ENCODE measurements at regions not wholly inside any gene's neighbourhood (a gene's known extent, or its start where the extent isn't known, plus 50 kb on each side); places are given as distances from the start of the nearest gene placed in this dataset.

DNA sequence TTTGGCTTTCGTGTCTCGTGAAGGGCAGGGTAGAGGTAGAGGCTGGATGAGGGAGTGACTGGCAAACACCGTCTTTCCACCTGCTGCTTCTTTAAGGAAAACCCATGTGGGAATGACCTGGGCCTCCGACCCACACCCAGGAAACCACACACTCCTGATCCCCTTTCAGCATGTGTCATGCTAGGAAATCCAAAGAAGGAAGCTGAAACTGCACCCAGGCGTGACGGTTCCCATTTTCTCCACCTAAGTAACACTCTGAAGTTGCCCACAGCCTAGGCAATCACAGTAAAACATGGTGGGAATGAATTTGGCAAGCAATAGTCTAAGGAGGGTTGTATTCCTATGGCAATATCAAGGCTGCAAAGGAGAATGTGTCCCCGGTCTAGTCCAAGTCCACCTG, 538.4 kb upstream of the NOX3 start:
- no peak overlapping the region for H3K27ac Mint-ChIP-seq
- H3K9me3 Mint-ChIP-seq, result peaks cover 4% of the 10 kb centered on the region
- no peaks in the 10 kb centered on the region for H3K36me3 Mint-ChIP-seq
- H3K4me1 Mint-ChIP-seq, result no peaks in the 10 kb centered on the region
- H3K27me3 Mint-ChIP-seq, result peaks cover 3% of the 10 kb centered on the region
- ATAC-seq (ENCODE audit: low read depth) (no peak), DNase-seq (no peak)
- POLR2A ChIA-PET, result no interaction called here
- H3K4me3 Mint-ChIP-seq, result no peak overlapping the region

DNA sequence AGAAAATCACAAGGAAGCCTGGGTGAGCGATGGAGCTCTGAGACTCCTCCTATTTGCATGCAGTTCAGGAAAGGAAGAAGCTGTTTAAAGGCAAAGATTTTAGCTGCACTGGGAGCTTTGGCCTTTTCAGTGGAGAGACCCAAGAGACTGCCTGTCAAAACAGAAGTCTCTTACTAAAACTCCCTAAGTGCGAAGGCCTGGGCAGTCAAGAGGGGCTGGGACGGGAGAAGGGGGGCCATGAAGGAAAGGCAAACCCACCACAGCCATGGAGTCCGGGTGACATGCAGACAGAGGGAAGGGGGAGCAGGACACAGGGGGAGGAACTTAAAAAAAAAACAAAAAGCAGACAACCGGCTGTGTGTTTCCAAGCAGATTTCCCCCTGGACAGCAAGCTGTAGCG, 537.6 kb upstream of the NOX3 start:
- no peak for ATAC-seq (ENCODE audit: low read depth)
- no peak overlapping the region for H3K4me3 Mint-ChIP-seq
- H3K36me3 Mint-ChIP-seq, result no peaks in the 10 kb centered on the region
- POLR2A ChIA-PET, result no interaction called here
- DNase-seq, result no peak
- peaks cover 3% of the 10 kb centered on the region for H3K27me3 Mint-ChIP-seq
- no peak overlapping the region for H3K27ac Mint-ChIP-seq
- no peaks in the 10 kb centered on the region for H3K4me1 Mint-ChIP-seq
- peaks cover 4% of the 10 kb centered on the region for H3K9me3 Mint-ChIP-seq

- H3K9me3 Mint-ChIP-seq, result no peaks in the 10 kb centered on the region
- H3K4me1 Mint-ChIP-seq, result no peaks in the 10 kb centered on the region
- H3K27me3 Mint-ChIP-seq, result peaks cover 3% of the 10 kb centered on the region
- no peak overlapping the region for H3K27ac Mint-ChIP-seq
- H3K4me3 Mint-ChIP-seq, result no peak overlapping the region
- ATAC-seq (ENCODE audit: low read depth), result no peak
- POLR2A ChIA-PET, result no interaction called here
- DNase-seq, result no peak
- no peaks in the 10 kb centered on the region for H3K36me3 Mint-ChIP-seq
Observed at GRCh38 chr6:155985660-155986138, 530.1 kb upstream of the NOX3 start.

- DNase-seq (no peak), ATAC-seq (ENCODE audit: low read depth) (no peak)
- Mint-ChIP-seq H3K9me3 (no peaks in the 10 kb centered on the region), H3K27me3 (peaks cover 3% of the 10 kb centered on the region), H3K36me3 (no peaks in the 10 kb centered on the region), H3K4me1 (no peaks in the 10 kb centered on the region), H3K4me3 (no peak overlapping the region), H3K27ac (no peak overlapping the region)
- POLR2A ChIA-PET, result no interaction called here
Observed at GRCh38 chr6:155980768-155981079, 525.1 kb upstream of the NOX3 start.

GRCh38 chr6:155980014-155980767, 524.6 kb upstream of the NOX3 start:
- H3K36me3 Mint-ChIP-seq, result no peaks in the 10 kb centered on the region
- no peak for DNase-seq
- H3K27ac Mint-ChIP-seq, result no peak overlapping the region
- H3K9me3 Mint-ChIP-seq, result no peaks in the 10 kb centered on the region
- POLR2A ChIA-PET, result no interaction called here
- peaks cover 3% of the 10 kb centered on the region for H3K27me3 Mint-ChIP-seq
- no peak for ATAC-seq (ENCODE audit: low read depth)
- H3K4me1 Mint-ChIP-seq, result no peaks in the 10 kb centered on the region
- H3K4me3 Mint-ChIP-seq, result no peak overlapping the region

GRCh38 chr6:155975506-155975905, 519.9 kb upstream of the NOX3 start:
- H3K27ac Mint-ChIP-seq, result no peak overlapping the region
- H3K27me3 Mint-ChIP-seq, result no peaks in the 10 kb centered on the region
- H3K4me3 Mint-ChIP-seq, result no peak overlapping the region
- POLR2A ChIA-PET, result no interaction called here
- DNase-seq (no peak), ATAC-seq (ENCODE audit: low read depth) (no peak)
- peaks cover 2% of the 10 kb centered on the region for H3K9me3 Mint-ChIP-seq
- peaks cover 11% of the 10 kb centered on the region for H3K4me1 Mint-ChIP-seq
- H3K36me3 Mint-ChIP-seq, result peaks cover 2% of the 10 kb centered on the region

GRCh38 chr6:155974811-155975323, 519.2 kb upstream of the NOX3 start:
- ATAC-seq (ENCODE audit: low read depth) (no peak), DNase-seq (no peak)
- Mint-ChIP-seq H3K27ac (no peak overlapping the region), H3K36me3 (peaks cover 2% of the 10 kb centered on the region), H3K9me3 (peaks cover 2% of the 10 kb centered on the region), H3K4me1 (peaks cover 12% of the 10 kb centered on the region), H3K4me3 (no peak overlapping the region), H3K27me3 (no peaks in the 10 kb centered on the region)
- POLR2A ChIA-PET, result interaction anchor here (0.7 kb wide), 1 partner anchor 589 kb away, joined by 5 read pairs; no protein-coding TSS in a partner anchor

- no peak overlapping the region for H3K27ac Mint-ChIP-seq
- POLR2A ChIA-PET, result interaction anchor here (0.7 kb wide), 1 partner anchor 588 kb away, joined by 5 read pairs; no protein-coding TSS in a partner anchor
- DNase-seq (no peak), ATAC-seq (ENCODE audit: low read depth) (no peak)
- H3K36me3 Mint-ChIP-seq, result peaks cover 2% of the 10 kb centered on the region
- H3K4me1 Mint-ChIP-seq, result peaks cover 12% of the 10 kb centered on the region
- peaks cover 2% of the 10 kb centered on the region for H3K9me3 Mint-ChIP-seq
- no peaks in the 10 kb centered on the region for H3K27me3 Mint-ChIP-seq
- H3K4me3 Mint-ChIP-seq, result peak overlapping the region; percentile 71
Observed at GRCh38 chr6:155974359-155974758, 518.7 kb upstream of the NOX3 start.

DNA sequence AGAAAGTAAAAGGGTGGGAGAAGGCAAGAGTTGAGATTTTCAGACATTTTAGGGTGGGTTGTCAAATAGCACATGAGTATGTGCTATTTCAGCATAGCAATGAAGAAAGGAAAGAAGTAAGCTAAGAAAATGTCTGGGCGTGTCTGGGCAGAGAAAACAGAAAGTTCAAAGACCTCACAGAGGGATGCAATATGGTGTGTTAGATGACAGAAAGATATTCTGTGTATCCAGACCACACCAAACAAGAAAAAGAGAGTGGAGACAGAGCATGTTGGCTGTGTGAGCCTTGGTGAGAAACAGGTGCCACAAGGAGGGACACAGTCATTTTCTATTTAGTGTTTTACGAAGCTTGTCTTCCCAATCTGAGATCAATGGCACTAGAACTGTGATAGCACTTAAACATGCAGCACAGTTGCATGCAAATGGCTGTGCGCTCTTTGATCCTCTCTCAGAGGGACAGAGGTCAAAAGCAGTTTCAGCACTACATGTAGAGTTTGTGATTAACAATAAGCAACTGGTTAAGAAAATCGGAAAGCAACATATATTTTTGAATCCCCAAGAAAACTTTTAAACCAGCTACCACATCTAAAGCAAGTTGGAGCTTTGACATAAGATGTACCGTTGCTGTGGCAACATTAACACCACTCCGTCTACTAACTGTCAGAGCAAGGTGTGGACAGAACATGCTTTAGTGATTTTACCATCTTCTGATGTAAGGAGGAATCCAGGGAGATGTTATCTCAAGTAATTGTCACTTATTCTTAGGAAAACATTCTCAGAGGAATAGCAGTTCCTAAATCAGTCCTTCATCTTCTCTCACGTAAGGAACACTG, 515.5 kb upstream of the NOX3 start:
- no peaks in the 10 kb centered on the region for H3K27me3 Mint-ChIP-seq
- peaks cover 12% of the 10 kb centered on the region for H3K4me1 Mint-ChIP-seq
- H3K27ac Mint-ChIP-seq, result no peak overlapping the region
- DNase-seq (no peak), ATAC-seq (ENCODE audit: low read depth) (no peak)
- H3K36me3 Mint-ChIP-seq, result peaks cover 2% of the 10 kb centered on the region
- H3K4me3 Mint-ChIP-seq, result no peak overlapping the region
- POLR2A ChIA-PET, result no interaction called here
- peaks cover 2% of the 10 kb centered on the region for H3K9me3 Mint-ChIP-seq

GRCh38 chr6:155970472-155970871, 514.8 kb upstream of the NOX3 start:
- ATAC-seq (ENCODE audit: low read depth) (no peak), DNase-seq (no peak)
- Mint-ChIP-seq H3K36me3 (peaks cover 2% of the 10 kb centered on the region), H3K4me1 (peaks cover 12% of the 10 kb centered on the region), H3K4me3 (no peak overlapping the region), H3K27me3 (no peaks in the 10 kb centered on the region), H3K27ac (no peak overlapping the region), H3K9me3 (peaks cover 2% of the 10 kb centered on the region)
- POLR2A ChIA-PET, result no interaction called here

DNA sequence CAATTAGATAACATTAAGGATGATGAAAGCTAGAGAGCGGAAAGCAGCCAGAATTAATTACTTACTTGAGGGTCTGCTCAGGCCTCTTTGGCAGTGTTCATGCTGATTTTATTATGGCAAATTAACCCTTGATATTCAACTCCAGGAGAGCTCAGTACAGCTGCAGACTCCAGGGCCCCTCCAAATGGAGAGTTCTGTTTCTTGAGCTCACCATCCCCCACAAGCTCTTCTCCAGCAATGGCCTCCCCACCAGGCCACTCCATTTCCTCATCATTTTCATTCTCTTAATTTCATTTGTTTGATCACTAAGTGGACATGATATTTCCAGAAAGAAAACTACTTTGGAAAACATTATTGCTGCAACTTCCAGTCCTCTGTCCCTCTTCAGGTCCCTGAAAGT, 513.3 kb upstream of the NOX3 start:
- H3K36me3 Mint-ChIP-seq, result peaks cover 2% of the 10 kb centered on the region
- POLR2A ChIA-PET, result no interaction called here

DNA sequence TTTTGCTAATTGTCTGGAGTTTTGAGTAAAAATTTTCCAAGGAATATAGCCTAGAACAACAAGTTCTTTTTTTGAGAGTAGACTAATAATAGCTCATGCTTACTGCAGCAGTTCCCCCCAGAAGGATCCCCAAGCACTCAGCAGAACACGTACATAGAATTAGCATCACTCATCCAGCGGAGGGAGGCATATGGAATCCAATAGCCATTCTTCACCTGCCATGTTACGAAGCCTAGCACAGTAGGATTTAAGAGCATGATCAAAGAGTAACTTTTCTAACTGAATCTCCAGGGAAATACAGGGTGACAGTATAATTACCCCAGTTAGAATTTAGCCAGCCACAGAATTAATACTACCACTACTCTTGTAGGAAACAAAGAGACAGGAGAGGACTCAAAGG, 511.7 kb upstream of the NOX3 start:
- POLR2A ChIA-PET, result no interaction called here
- Mint-ChIP-seq H3K36me3 (peaks cover 2% of the 10 kb centered on the region), H3K27ac (no peak overlapping the region), H3K27me3 (no peaks in the 10 kb centered on the region), H3K4me1 (peaks cover 5% of the 10 kb centered on the region), H3K4me3 (no peak overlapping the region), H3K9me3 (peaks cover 2% of the 10 kb centered on the region)
- no peak for ATAC-seq (ENCODE audit: low read depth)
- DNase-seq, result no peak

More for the DNA sequence above, 513.3 kb upstream of the NOX3 start:
- H3K27ac Mint-ChIP-seq, result no peak overlapping the region
- DNase-seq (no peak), ATAC-seq (ENCODE audit: low read depth) (no peak)
- no peaks in the 10 kb centered on the region for H3K27me3 Mint-ChIP-seq
- peaks cover 12% of the 10 kb centered on the region for H3K4me1 Mint-ChIP-seq
- peaks cover 2% of the 10 kb centered on the region for H3K9me3 Mint-ChIP-seq
- H3K4me3 Mint-ChIP-seq, result no peak overlapping the region

GRCh38 chr6:155964544-155964943, 508.9 kb upstream of the NOX3 start:
- H3K27ac Mint-ChIP-seq, result no peak overlapping the region
- H3K27me3 Mint-ChIP-seq, result no peaks in the 10 kb centered on the region
- H3K4me3 Mint-ChIP-seq, result no peak overlapping the region
- peaks cover 9% of the 10 kb centered on the region for H3K9me3 Mint-ChIP-seq
- H3K36me3 Mint-ChIP-seq, result no peaks in the 10 kb centered on the region
- no peaks in the 10 kb centered on the region for H3K4me1 Mint-ChIP-seq
- DNase-seq (no peak), ATAC-seq (ENCODE audit: low read depth) (no peak)
- POLR2A ChIA-PET, result no interaction called here

DNA sequence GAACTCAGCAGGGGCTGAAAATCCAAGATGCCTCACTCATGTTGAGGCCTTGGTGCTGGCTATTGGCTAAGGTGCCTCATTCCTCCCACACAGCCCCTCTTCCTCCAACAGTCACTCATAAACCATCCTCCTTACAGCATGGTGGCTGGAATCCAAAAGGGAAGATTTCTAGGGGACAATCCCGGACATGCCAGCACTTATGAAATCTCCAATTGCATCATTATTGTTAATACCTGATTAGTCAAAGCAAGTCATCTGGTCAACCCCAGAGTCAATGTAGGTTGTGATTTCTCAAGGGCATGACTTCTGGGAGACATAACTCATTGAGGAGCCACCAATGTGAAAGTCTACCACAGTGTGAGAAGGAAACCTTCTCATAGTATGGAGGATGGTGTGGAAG, 506.6 kb upstream of the NOX3 start:
- Mint-ChIP-seq H3K36me3 (no peaks in the 10 kb centered on the region), H3K9me3 (peaks cover 12% of the 10 kb centered on the region), H3K27ac (no peak overlapping the region), H3K27me3 (no peaks in the 10 kb centered on the region), H3K4me1 (no peaks in the 10 kb centered on the region), H3K4me3 (no peak overlapping the region)
- ATAC-seq (ENCODE audit: low read depth) (no peak), DNase-seq (no peak)
- POLR2A ChIA-PET, result no interaction called here

All from activated naive CD8-positive, alpha-beta T cell treated with anti-CD3 and anti-CD28 coated beads, Interleukin-2, amount 10 ng/mL, durations not matched to agents 7 days and 5 days (primary cell).